ENCODE measurements at regions not wholly inside any gene's neighbourhood (a gene's known extent, or its start where the extent isn't known, plus 50 kb on each side); places are given as distances from the start of the nearest gene placed in this dataset.

DNA sequence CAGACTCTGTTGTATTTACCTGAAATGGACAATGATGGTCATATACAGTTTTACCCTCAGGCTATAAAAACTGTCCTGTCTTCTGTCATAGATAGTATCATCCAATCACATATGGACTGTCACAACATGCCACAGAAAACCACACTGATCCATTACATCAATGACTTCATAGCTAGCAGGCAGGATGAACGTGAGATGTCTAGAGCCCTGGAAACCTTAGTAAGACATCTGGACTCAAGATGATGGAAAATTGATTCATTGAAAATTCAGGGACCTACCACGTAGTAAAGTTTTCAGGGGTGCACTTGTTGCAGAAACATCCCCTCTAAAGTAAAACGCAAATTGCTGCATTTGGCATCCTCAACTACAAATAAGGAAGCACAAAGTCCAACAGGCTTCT, 284.4 kb upstream of the RGMB start:
- H3K9me3 ChIP-seq (ENCODE audit: control extremely low read depth in 1 of 5, control insufficient read depth in 4 of 5, insufficient read depth in 2 of 5, low read depth in 1 of 5, low read length in 4 of 5), result no peaks in the 10 kb centered on the region
- H3K27me3 ChIP-seq (replicated peaks in 2 of 5; ENCODE audit: control insufficient read depth in 4 of 5, insufficient read depth in 5 of 5, low read length in 4 of 5), result no peaks in the 10 kb centered on the region
- no peaks in the 10 kb centered on the region for H3K4me1 ChIP-seq (ENCODE audit: control extremely low read depth in 1 of 4, control insufficient read depth in 4 of 4, insufficient read depth in 4 of 4, low read length in 3 of 4)
- no peaks in the 10 kb centered on the region for H3K36me3 ChIP-seq (ENCODE audit: control insufficient read depth in 4 of 4, insufficient read depth in 4 of 4, low read length in 3 of 4)
- 94% methylated on average over 3 of the region's 3 CpGs for WGBS (ENCODE audit: insufficient coverage)
- POLR2A ChIA-PET, result no interaction called here
- CTCF ChIA-PET, result no interaction called here
- no peak overlapping the region for H3K4me3 ChIP-seq (ENCODE audit: control insufficient read depth in 1 of 7, extremely low read depth in 1 of 7, insufficient read depth in 4 of 7, low read depth in 2 of 7, low read length in 6 of 7)
- H3K27ac ChIP-seq (ENCODE audit: insufficient read depth in 1 of 2, low read depth in 1 of 2, low read length in 2 of 2, poor library complexity in 1 of 2, severe bottlenecking in 2 of 2), result no peak overlapping the region
- no peak for DNase-seq

GRCh38 chr5:98490348-98490747, 283.1 kb upstream of the RGMB start:
- ChIA-PET POLR2A (no interaction called here), CTCF (no interaction called here)
- 97% methylated on average over 9 of the region's 10 CpGs for WGBS (ENCODE audit: insufficient coverage)

GRCh38 chr5:98492258-98492657, 281.2 kb upstream of the RGMB start:
- no CpG with 5 or more reads among the region's 1 CpG for WGBS (ENCODE audit: insufficient coverage)

More at GRCh38 chr5:98490348-98490747, 283.1 kb upstream of the RGMB start:
- Histone ChIP-seq H3K27ac (ENCODE audit: insufficient read depth in 1 of 2, low read depth in 1 of 2, low read length in 2 of 2, poor library complexity in 1 of 2, severe bottlenecking in 2 of 2) (no peak overlapping the region), H3K4me3 (ENCODE audit: control insufficient read depth in 1 of 7, extremely low read depth in 1 of 7, insufficient read depth in 4 of 7, low read depth in 2 of 7, low read length in 6 of 7) (no peak overlapping the region), H3K4me1 (ENCODE audit: control extremely low read depth in 1 of 4, control insufficient read depth in 4 of 4, insufficient read depth in 4 of 4, low read length in 3 of 4) (no peaks in the 10 kb centered on the region), H3K9me3 (ENCODE audit: control extremely low read depth in 1 of 5, control insufficient read depth in 4 of 5, insufficient read depth in 2 of 5, low read depth in 1 of 5, low read length in 4 of 5) (no peaks in the 10 kb centered on the region), H3K36me3 (ENCODE audit: control insufficient read depth in 4 of 4, insufficient read depth in 4 of 4, low read length in 3 of 4) (no peaks in the 10 kb centered on the region), H3K27me3 (replicated peaks in 2 of 5; ENCODE audit: control insufficient read depth in 4 of 5, insufficient read depth in 5 of 5, low read length in 4 of 5) (no peaks in the 10 kb centered on the region)
- DNase-seq, result no peak

DNA sequence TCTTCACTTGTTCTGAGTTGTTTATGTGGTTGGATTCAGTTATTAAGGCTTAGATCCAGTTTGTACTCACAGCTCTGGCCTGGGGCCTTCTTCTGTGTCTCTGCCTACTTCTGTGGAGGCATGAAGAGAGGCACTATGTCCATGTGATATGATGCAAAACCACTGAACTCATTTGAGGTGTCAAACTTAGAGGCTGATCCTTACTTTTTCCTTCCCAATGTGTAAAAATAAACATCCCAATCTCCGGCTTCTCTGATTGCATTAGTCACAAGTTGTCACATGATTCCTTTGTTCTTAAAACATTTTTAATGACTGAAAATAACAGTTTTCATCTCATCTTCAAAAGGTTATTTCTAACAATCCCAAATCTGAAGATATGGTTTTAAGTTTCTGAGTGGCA, 276.0 kb upstream of the RGMB start:
- CTCF ChIA-PET, result no interaction called here
- no peak overlapping the region for H3K27ac ChIP-seq (ENCODE audit: insufficient read depth in 1 of 2, low read depth in 1 of 2, low read length in 2 of 2, poor library complexity in 1 of 2, severe bottlenecking in 2 of 2)

More at GRCh38 chr5:98492258-98492657, 281.2 kb upstream of the RGMB start:
- Histone ChIP-seq H3K4me3 (ENCODE audit: control insufficient read depth in 1 of 7, extremely low read depth in 1 of 7, insufficient read depth in 4 of 7, low read depth in 2 of 7, low read length in 6 of 7) (no peak overlapping the region), H3K27me3 (replicated peaks in 2 of 5; ENCODE audit: control insufficient read depth in 4 of 5, insufficient read depth in 5 of 5, low read length in 4 of 5) (no peaks in the 10 kb centered on the region), H3K4me1 (ENCODE audit: control extremely low read depth in 1 of 4, control insufficient read depth in 4 of 4, insufficient read depth in 4 of 4, low read length in 3 of 4) (no peaks in the 10 kb centered on the region), H3K27ac (ENCODE audit: insufficient read depth in 1 of 2, low read depth in 1 of 2, low read length in 2 of 2, poor library complexity in 1 of 2, severe bottlenecking in 2 of 2) (no peak overlapping the region), H3K9me3 (ENCODE audit: control extremely low read depth in 1 of 5, control insufficient read depth in 4 of 5, insufficient read depth in 2 of 5, low read depth in 1 of 5, low read length in 4 of 5) (no peaks in the 10 kb centered on the region), H3K36me3 (ENCODE audit: control insufficient read depth in 4 of 4, insufficient read depth in 4 of 4, low read length in 3 of 4) (no peaks in the 10 kb centered on the region)
- ChIA-PET CTCF (no interaction called here), POLR2A (no interaction called here)
- no peak for DNase-seq

DNA sequence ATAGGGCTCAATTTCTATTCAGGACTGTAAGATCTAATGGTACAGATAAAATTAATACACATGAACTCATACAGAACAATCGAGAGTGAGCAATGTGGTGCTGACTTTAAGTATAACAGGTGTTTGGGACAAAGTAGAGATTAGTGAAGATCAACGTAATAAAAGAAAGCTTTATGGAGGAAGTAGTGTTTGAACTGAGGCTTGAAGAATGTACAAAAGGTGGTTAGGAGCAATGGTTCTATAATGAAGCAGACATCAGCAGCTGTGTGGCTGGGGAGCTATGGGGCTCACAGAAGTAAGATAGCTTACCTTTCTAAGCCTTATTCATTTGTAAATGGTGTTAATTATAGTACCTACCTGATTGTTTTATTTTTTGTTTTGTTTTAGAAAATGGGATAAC, 275.4 kb upstream of the RGMB start:
- Histone ChIP-seq H3K27ac (ENCODE audit: insufficient read depth in 1 of 2, low read depth in 1 of 2, low read length in 2 of 2, poor library complexity in 1 of 2, severe bottlenecking in 2 of 2) (no peak overlapping the region), H3K27me3 (replicated peaks in 2 of 5; ENCODE audit: control insufficient read depth in 4 of 5, insufficient read depth in 5 of 5, low read length in 4 of 5) (no peaks in the 10 kb centered on the region), H3K4me1 (ENCODE audit: control extremely low read depth in 1 of 4, control insufficient read depth in 4 of 4, insufficient read depth in 4 of 4, low read length in 3 of 4) (no peaks in the 10 kb centered on the region), H3K4me3 (ENCODE audit: control insufficient read depth in 1 of 7, extremely low read depth in 1 of 7, insufficient read depth in 4 of 7, low read depth in 2 of 7, low read length in 6 of 7) (no peak overlapping the region), H3K36me3 (ENCODE audit: control insufficient read depth in 4 of 4, insufficient read depth in 4 of 4, low read length in 3 of 4) (no peaks in the 10 kb centered on the region), H3K9me3 (ENCODE audit: control extremely low read depth in 1 of 5, control insufficient read depth in 4 of 5, insufficient read depth in 2 of 5, low read depth in 1 of 5, low read length in 4 of 5) (no peaks in the 10 kb centered on the region)
- ChIA-PET CTCF (no interaction called here), POLR2A (no interaction called here)
- no peak for DNase-seq
- 95% methylated on average over 2 of the region's 2 CpGs for WGBS (ENCODE audit: insufficient coverage)

More for the DNA sequence above, 276.0 kb upstream of the RGMB start:
- WGBS (ENCODE audit: insufficient coverage), result no CpG with 5 or more reads among the region's 1 CpG
- no peaks in the 10 kb centered on the region for H3K9me3 ChIP-seq (ENCODE audit: control extremely low read depth in 1 of 5, control insufficient read depth in 4 of 5, insufficient read depth in 2 of 5, low read depth in 1 of 5, low read length in 4 of 5)
- POLR2A ChIA-PET, result no interaction called here
- no peaks in the 10 kb centered on the region for H3K27me3 ChIP-seq (replicated peaks in 2 of 5; ENCODE audit: control insufficient read depth in 4 of 5, insufficient read depth in 5 of 5, low read length in 4 of 5)
- no peaks in the 10 kb centered on the region for H3K36me3 ChIP-seq (ENCODE audit: control insufficient read depth in 4 of 4, insufficient read depth in 4 of 4, low read length in 3 of 4)
- H3K4me3 ChIP-seq (ENCODE audit: control insufficient read depth in 1 of 7, extremely low read depth in 1 of 7, insufficient read depth in 4 of 7, low read depth in 2 of 7, low read length in 6 of 7), result no peak overlapping the region
- no peaks in the 10 kb centered on the region for H3K4me1 ChIP-seq (ENCODE audit: control extremely low read depth in 1 of 4, control insufficient read depth in 4 of 4, insufficient read depth in 4 of 4, low read length in 3 of 4)
- no peak for DNase-seq

- Histone ChIP-seq H3K36me3 (ENCODE audit: control insufficient read depth in 4 of 4, insufficient read depth in 4 of 4, low read length in 3 of 4) (no peaks in the 10 kb centered on the region), H3K27ac (ENCODE audit: insufficient read depth in 1 of 2, low read depth in 1 of 2, low read length in 2 of 2, poor library complexity in 1 of 2, severe bottlenecking in 2 of 2) (no peak overlapping the region), H3K9me3 (ENCODE audit: control extremely low read depth in 1 of 5, control insufficient read depth in 4 of 5, insufficient read depth in 2 of 5, low read depth in 1 of 5, low read length in 4 of 5) (no peaks in the 10 kb centered on the region), H3K27me3 (replicated peaks in 2 of 5; ENCODE audit: control insufficient read depth in 4 of 5, insufficient read depth in 5 of 5, low read length in 4 of 5) (no peaks in the 10 kb centered on the region), H3K4me1 (ENCODE audit: control extremely low read depth in 1 of 4, control insufficient read depth in 4 of 4, insufficient read depth in 4 of 4, low read length in 3 of 4) (no peaks in the 10 kb centered on the region), H3K4me3 (ENCODE audit: control insufficient read depth in 1 of 7, extremely low read depth in 1 of 7, insufficient read depth in 4 of 7, low read depth in 2 of 7, low read length in 6 of 7) (no peak overlapping the region)
- ChIA-PET POLR2A (no interaction called here), CTCF (no interaction called here)
- DNase-seq, result no peak
- 88% methylated on average over 1 of the region's 1 CpG for WGBS (ENCODE audit: insufficient coverage)
Measured at GRCh38 chr5:98499892-98500291, 273.6 kb upstream of the RGMB start.

DNA sequence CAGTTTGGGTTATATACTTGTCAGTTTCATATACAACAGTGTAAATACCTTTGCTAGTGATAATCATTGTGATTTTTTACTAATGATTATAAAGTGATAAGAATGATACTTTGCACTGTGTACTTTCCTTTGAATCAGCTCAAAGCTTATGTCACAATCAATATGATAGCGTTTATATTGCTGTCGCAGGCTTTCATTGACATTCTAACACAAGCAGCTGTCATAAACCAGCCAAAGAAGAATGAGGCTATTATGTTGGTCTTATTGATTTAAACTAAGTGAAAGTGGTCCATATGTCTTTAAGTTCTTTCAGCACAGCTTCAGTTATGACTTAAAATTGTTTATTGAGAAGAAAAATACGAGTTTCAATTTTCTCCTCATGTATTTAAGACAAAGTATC, 272.7 kb upstream of the RGMB start:
- POLR2A ChIA-PET, result no interaction called here
- CTCF ChIA-PET, result no interaction called here

More for the DNA sequence above, 272.7 kb upstream of the RGMB start:
- no peak overlapping the region for H3K27ac ChIP-seq (ENCODE audit: insufficient read depth in 1 of 2, low read depth in 1 of 2, low read length in 2 of 2, poor library complexity in 1 of 2, severe bottlenecking in 2 of 2)
- H3K9me3 ChIP-seq (ENCODE audit: control extremely low read depth in 1 of 5, control insufficient read depth in 4 of 5, insufficient read depth in 2 of 5, low read depth in 1 of 5, low read length in 4 of 5), result no peaks in the 10 kb centered on the region
- no peaks in the 10 kb centered on the region for H3K4me1 ChIP-seq (ENCODE audit: control extremely low read depth in 1 of 4, control insufficient read depth in 4 of 4, insufficient read depth in 4 of 4, low read length in 3 of 4)
- WGBS (ENCODE audit: insufficient coverage), result no CpG with 5 or more reads among the region's 3 CpGs
- no peaks in the 10 kb centered on the region for H3K36me3 ChIP-seq (ENCODE audit: control insufficient read depth in 4 of 4, insufficient read depth in 4 of 4, low read length in 3 of 4)
- no peak overlapping the region for H3K4me3 ChIP-seq (ENCODE audit: control insufficient read depth in 1 of 7, extremely low read depth in 1 of 7, insufficient read depth in 4 of 7, low read depth in 2 of 7, low read length in 6 of 7)
- DNase-seq, result no peak
- H3K27me3 ChIP-seq (replicated peaks in 2 of 5; ENCODE audit: control insufficient read depth in 4 of 5, insufficient read depth in 5 of 5, low read length in 4 of 5), result no peaks in the 10 kb centered on the region

Measured in common myeloid progenitor, CD34-positive (primary cell).